Loucy (cell line): ENCODE measurements at regions not wholly inside any gene's neighbourhood (a gene's known extent, or its start where the extent isn't known, plus 50 kb on each side); places are given as distances from the start of the nearest gene placed in this dataset.

Source experiments
- H2AFZ ChIP-seq: fragments of 200-600 bp; sonication (generic); 2 replicates; pipeline ENCODE4 v1.6.0; 2016; ENCODE audit warnings: antibody characterized with exemption, mild to moderate bottlenecking, low read length, moderate library complexity
- H3F3A ChIP-seq: fragments of 200-600 bp; 2 replicates; pipeline ENCODE4 v1.6.0; 2016; ENCODE audit warnings: antibody characterized with exemption, low read depth, mild to moderate bottlenecking
- H3K27me3 ChIP-seq: fragments of 200-600 bp; sonication (generic); 2 replicates; pipeline ENCODE4 v1.6.1; 2014; ENCODE audit warnings: low read length, mild to moderate bottlenecking; ENCODE audit not compliant: insufficient read depth, poor library complexity, severe bottlenecking
- H3K36me3 ChIP-seq: fragments of 200-600 bp; sonication (generic); 2 replicates; pipeline ENCODE4 v1.6.1; 2016; ENCODE audit warnings: low read length; ENCODE audit not compliant: insufficient read depth
- H3K4me1 ChIP-seq: fragments of 200-600 bp; sonication (generic); 2 replicates; pipeline ENCODE4 v1.5.1; 2014; ENCODE audit warnings: low read length, mild to moderate bottlenecking; ENCODE audit not compliant: insufficient read depth, poor library complexity, severe bottlenecking
- H3K4me2 ChIP-seq: fragments of 200-600 bp; sonication (generic); 2 replicates; pipeline ENCODE4 v1.6.0; 2014; ENCODE audit warnings: antibody characterized with exemption, low read length, low read depth, mild to moderate bottlenecking; ENCODE audit not compliant: poor library complexity, severe bottlenecking
- H3K4me3 ChIP-seq: fragments of 200-600 bp; sonication (generic); 2 replicates; pipeline ENCODE4 v1.5.1; 2014; ENCODE audit warnings: low read length, mild to moderate bottlenecking, mixed read lengths; ENCODE audit not compliant: poor library complexity, severe bottlenecking
- H3K79me2 ChIP-seq: fragments of 200-600 bp; sonication (generic); 2 replicates; pipeline ENCODE4 v1.6.1; 2014; ENCODE audit warnings: low read length; ENCODE audit not compliant: insufficient read depth
- H3K9ac ChIP-seq: fragments of 200-600 bp; sonication (generic); 2 replicates; pipeline ENCODE4 v1.6.0; 2014; ENCODE audit warnings: mild to moderate bottlenecking, low read depth, low read length, moderate library complexity; ENCODE audit not compliant: poor library complexity, severe bottlenecking
- H3K9me2 ChIP-seq: fragments of 200-600 bp; sonication (generic); replicated peaks from 2 replicates; pipeline ENCODE4 v1.6.1; 2016; ENCODE audit warnings: low read depth, low read length, mixed read lengths
- H3K9me3 ChIP-seq: fragments of 200-600 bp; sonication (generic); 2 replicates; pipeline ENCODE4 v1.6.1; 2014; ENCODE audit warnings: mild to moderate bottlenecking, antibody characterized with exemption, low read length, low read depth; ENCODE audit not compliant: insufficient read depth
- H4K20me1 ChIP-seq: fragments of 200-600 bp; sonication (generic); 2 replicates; pipeline ENCODE4 v1.6.0; 2014; ENCODE audit warnings: antibody characterized with exemption, low read length, mild to moderate bottlenecking; ENCODE audit not compliant: insufficient read depth, poor library complexity, severe bottlenecking
- EZH2phosphoT487 ChIP-seq: fragments of 200-600 bp; IDR thresholded peaks from 2 replicates; pipeline ENCODE4 v1.6.1; 2018; ENCODE audit warnings: antibody characterized with exemption, mild to moderate bottlenecking, moderate library complexity, borderline replicate concordance
- TF ChIP-seq, protein P1 (sequence below): fragments of 200-600 bp; sonication (generic); conservative IDR thresholded peaks from 2 replicates; pipeline ENCODE4 v1.5.1; 2014; ENCODE audit warnings: mild to moderate bottlenecking, antibody characterized with exemption, low read length

DNA sequence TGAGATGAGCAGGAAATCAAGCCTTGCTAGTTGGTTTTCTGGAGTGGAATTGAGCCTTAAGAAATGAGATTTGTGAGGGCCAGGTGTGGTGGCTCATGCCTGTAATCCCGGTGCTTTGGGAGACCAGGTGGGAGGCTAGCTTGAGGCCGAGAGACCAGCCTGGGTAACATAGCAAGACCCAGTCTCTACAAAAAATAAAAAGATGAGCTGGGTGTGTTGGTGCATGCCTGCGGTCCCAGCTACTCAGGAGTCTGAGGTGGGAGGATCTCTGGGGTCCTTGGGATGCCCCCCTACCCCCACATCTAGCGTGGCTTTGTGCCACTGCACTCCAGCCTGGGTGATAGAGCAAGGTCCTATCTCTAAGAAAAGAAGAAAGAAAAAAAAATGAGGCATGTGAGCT is 104.2 kb upstream of the RTL1 start:
- Histone ChIP-seq H3K9me3 (no peaks in the 10 kb centered on the region), H3K27me3 (no peaks in the 10 kb centered on the region), H3K79me2 (no peaks in the 10 kb centered on the region), H3K9ac (no peak overlapping the region), H3K36me3 (no peaks in the 10 kb centered on the region), H3K4me1 (no peaks in the 10 kb centered on the region), H3F3A (no peaks in the 10 kb centered on the region), H3K4me3 (no peak overlapping the region), H4K20me1 (no peaks in the 10 kb centered on the region), H2AFZ (no peak overlapping the region), H3K4me2 (no peak overlapping the region), H3K9me2 (no peaks in the 10 kb centered on the region)
- TF ChIP-seq, protein P1, sequence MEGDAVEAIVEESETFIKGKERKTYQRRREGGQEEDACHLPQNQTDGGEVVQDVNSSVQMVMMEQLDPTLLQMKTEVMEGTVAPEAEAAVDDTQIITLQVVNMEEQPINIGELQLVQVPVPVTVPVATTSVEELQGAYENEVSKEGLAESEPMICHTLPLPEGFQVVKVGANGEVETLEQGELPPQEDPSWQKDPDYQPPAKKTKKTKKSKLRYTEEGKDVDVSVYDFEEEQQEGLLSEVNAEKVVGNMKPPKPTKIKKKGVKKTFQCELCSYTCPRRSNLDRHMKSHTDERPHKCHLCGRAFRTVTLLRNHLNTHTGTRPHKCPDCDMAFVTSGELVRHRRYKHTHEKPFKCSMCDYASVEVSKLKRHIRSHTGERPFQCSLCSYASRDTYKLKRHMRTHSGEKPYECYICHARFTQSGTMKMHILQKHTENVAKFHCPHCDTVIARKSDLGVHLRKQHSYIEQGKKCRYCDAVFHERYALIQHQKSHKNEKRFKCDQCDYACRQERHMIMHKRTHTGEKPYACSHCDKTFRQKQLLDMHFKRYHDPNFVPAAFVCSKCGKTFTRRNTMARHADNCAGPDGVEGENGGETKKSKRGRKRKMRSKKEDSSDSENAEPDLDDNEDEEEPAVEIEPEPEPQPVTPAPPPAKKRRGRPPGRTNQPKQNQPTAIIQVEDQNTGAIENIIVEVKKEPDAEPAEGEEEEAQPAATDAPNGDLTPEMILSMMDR: no peak
- TF ChIP-seq EZH2phosphoT487: no peak

DNA sequence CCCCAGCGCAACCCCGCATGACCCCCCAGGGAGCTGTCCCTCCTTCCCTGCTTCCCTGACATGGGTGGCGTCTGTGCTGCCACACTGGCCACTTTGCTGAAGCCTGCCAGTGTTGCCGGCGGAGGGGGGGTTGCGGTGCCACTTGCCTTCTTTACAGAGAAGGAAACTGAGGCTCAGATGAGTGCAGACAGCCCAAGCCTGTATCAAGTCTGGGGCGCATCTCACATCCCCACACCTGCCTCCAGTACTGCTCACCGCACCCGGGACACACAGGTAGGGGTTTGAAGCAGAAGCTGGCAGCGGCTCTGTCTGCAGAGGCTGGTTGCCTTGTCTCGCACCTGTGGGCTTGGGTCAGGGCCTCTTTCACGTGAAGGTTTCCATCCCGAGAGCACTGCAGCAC is 104.7 kb upstream of the RTL1 start:
- Histone ChIP-seq H3K4me3 (no peak overlapping the region), H4K20me1 (no peaks in the 10 kb centered on the region), H3K36me3 (no peaks in the 10 kb centered on the region), H3K4me2 (no peak overlapping the region), H2AFZ (no peak overlapping the region), H3K9ac (no peak overlapping the region), H3K4me1 (no peaks in the 10 kb centered on the region), H3K79me2 (no peaks in the 10 kb centered on the region), H3K9me3 (no peaks in the 10 kb centered on the region), H3F3A (no peaks in the 10 kb centered on the region), H3K9me2 (no peaks in the 10 kb centered on the region), H3K27me3 (no peaks in the 10 kb centered on the region)
- TF ChIP-seq, protein P1: no peak
- TF ChIP-seq EZH2phosphoT487: no peak

DNA sequence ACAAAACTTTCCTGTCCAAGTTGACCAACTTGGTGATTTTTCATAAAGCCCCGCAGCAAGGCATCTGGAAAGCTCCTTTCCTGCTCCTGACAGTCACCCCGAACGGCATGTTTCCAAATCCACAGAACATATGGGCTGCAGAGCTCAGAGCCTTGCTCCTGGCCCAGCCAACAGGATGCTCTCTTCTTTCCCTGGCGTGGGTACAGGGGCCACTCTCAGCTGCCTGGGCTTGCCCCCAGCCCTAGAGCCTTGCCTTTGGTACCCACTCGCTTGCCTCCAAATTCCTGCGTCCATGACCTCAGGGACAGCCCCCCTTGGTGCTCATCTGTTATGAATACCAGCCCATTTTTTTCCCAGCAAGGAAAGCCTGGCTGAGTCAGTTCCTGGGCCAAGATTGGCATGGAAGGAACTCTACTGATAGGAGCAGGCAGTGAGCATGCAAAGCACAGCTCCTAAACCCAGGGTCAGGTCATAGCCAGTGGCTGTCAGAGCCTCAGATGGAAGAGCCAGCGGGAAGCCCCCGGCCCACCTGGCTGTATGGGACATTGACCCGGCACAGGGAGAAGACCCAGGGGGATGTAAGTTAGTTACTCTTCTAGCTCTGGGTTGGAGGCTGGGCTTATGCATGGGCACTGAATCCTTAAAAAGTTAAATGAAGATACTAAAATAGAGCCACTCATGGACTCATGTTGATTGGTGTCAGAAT is 105.3 kb upstream of the RTL1 start:
- TF ChIP-seq, protein P1: no peak
- TF ChIP-seq EZH2phosphoT487: no peak

More for the DNA sequence above, 105.3 kb upstream of the RTL1 start:
- Histone ChIP-seq H3F3A (no peaks in the 10 kb centered on the region), H3K9ac (no peak overlapping the region), H3K4me2 (no peak overlapping the region), H3K79me2 (no peaks in the 10 kb centered on the region), H4K20me1 (no peaks in the 10 kb centered on the region), H2AFZ (no peak overlapping the region), H3K27me3 (no peaks in the 10 kb centered on the region), H3K9me2 (no peaks in the 10 kb centered on the region), H3K9me3 (no peaks in the 10 kb centered on the region), H3K4me3 (no peak overlapping the region), H3K36me3 (no peaks in the 10 kb centered on the region), H3K4me1 (no peaks in the 10 kb centered on the region)
